Adrenal gland (tissue), 9 donors: ENCODE measurements at regions not wholly inside any gene's neighbourhood (a gene's known extent, or its start where the extent isn't known, plus 50 kb on each side); places are given as distances from the start of the nearest gene placed in this dataset.

ENCODE experiments used
- DNase-seq, 7 donors: peaks; one replicate each; pipeline ENCODE4 v3.0.0-alpha.2; 2019 to 2020
- H3K27ac ChIP-seq, 5 donors: fragments of 200-600 bp; sonication (generic) in 4 of 5; 1 replicate in 3 of 5; 2 replicates in 2 of 5; pipeline versions ENCODE4 v1.5.1 to v1.8.0; 2016 to 2020; ENCODE audit warnings: mild to moderate bottlenecking in 1 of 5
- H3K27me3 ChIP-seq: fragments of 200-600 bp; 2 replicates; pipeline ENCODE4 v1.8.0; 2021
- H3K36me3 ChIP-seq, 2 donors: fragments of 200-600 bp; replicated peaks in 1 of 2; 1 replicate in 1 of 2; 2 replicates in 1 of 2; pipeline versions ENCODE4 v1.5.1 to v1.8.0; 2018 to 2022
- H3K4me1 ChIP-seq, 2 donors: fragments of 200-600 bp; replicated peaks in 1 of 2; 1 replicate in 1 of 2; 2 replicates in 1 of 2; pipeline versions ENCODE4 v1.5.1 to v1.8.0; 2018 to 2021
- H3K4me3 ChIP-seq, 4 donors: fragments of 200-600 bp; sonication (generic) in 3 of 4; one replicate each; pipeline ENCODE4 v1.5.1; 2016 to 2018
- H3K9me3 ChIP-seq, 3 donors: fragments of 200-600 bp; sonication (generic) in 1 of 3; replicated peaks in 1 of 3; 1 replicate in 2 of 3; 2 replicates in 1 of 3; pipeline versions ENCODE4 v1.5.1 to v1.8.0; 2016 to 2021
- POLR2A ChIP-seq, 2 donors: fragments of 450-650 bp; IDR thresholded peaks; one replicate each; pipeline ENCODE4 v1.6.1; 2017; ENCODE audit warnings: antibody characterized with exemption in 2 of 2, mild to moderate bottlenecking in 2 of 2, moderate library complexity in 1 of 2
- WGBS, 4 donors: extraction: QIAGEN DNeasy Blood & Tissue Kit in 2 of 4; methylation state at CpG; one replicate each; pipeline versions ENCODE4 v1.1.5 to v1.1.7; 2013 to 2017; 5-methylcytosine and 5-hydroxymethylcytosine counted together
- intact Hi-C, 2 donors: fragments of 100-400 bp; cut with DNase I; formaldehyde crosslinking; loops; one replicate each; pipeline versions ENCODE4 v1.14.1 to v1.15.0; 2022 to 2023
- TF ChIP-seq, protein P1 (sequence below), 6 experiments: fragments of 450-650 bp in 4 of 6; fragments of 200-600 bp in 2 of 6; sonication (generic) in 1 of 6; IDR thresholded peaks; 1 replicate in 5 of 6; 2 replicates in 1 of 6; pipeline versions ENCODE4 v1.5.1 to v1.8.0; 2016 to 2021; ENCODE audit warnings: antibody characterized with exemption in 6 of 6, mild to moderate bottlenecking in 2 of 6, moderate library complexity in 1 of 6
- donor health status: healthy with polysubstance abuse.
- donor health status: Bipolar disorder and iron deficiency.
- donor health status: DM: yes; HTN: yes; CAD: no.
- donor health status: DM: no; HTN: no; CAD: no.
- donor health status: DM: no; HTN: no; CAD: no.

DNA sequence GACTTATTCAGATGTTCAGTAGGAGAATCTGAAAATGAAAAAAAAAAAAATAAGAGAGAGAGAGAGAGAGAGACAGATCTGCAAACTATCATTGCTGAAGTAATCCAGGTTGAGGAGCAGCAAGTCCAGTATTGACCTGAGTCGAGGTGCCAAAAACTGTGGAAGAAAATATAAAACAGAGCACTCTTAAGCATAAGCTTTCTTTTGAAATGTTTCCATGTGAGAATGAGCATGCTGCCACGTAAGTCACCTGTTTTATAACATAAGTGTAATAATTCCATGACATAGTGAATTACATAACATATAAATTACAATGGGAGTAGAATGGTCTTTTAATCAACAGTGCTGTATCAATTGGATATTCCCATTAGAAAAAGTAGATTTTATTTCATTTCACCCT lies 218.2 kb downstream of the BCHE start:
- no peaks in the 10 kb centered on the region for H3K4me1 ChIP-seq
- H3K27me3 ChIP-seq, result no peaks in the 10 kb centered on the region
- TF ChIP-seq POLR2A (IDR thresholded peaks at IDR 0.05), result no peak
- TF ChIP-seq, protein P1, sequence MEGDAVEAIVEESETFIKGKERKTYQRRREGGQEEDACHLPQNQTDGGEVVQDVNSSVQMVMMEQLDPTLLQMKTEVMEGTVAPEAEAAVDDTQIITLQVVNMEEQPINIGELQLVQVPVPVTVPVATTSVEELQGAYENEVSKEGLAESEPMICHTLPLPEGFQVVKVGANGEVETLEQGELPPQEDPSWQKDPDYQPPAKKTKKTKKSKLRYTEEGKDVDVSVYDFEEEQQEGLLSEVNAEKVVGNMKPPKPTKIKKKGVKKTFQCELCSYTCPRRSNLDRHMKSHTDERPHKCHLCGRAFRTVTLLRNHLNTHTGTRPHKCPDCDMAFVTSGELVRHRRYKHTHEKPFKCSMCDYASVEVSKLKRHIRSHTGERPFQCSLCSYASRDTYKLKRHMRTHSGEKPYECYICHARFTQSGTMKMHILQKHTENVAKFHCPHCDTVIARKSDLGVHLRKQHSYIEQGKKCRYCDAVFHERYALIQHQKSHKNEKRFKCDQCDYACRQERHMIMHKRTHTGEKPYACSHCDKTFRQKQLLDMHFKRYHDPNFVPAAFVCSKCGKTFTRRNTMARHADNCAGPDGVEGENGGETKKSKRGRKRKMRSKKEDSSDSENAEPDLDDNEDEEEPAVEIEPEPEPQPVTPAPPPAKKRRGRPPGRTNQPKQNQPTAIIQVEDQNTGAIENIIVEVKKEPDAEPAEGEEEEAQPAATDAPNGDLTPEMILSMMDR (IDR thresholded peaks at IDR 0.05), result no peak
- intact Hi-C loops, result no loop called here
- WGBS, 4 donors, result 67 to 83% (median 77%) methylated on average over 2 of the region's 2 CpGs
- H3K27ac ChIP-seq, result no peak overlapping the region
- no peak for DNase-seq
- H3K9me3 ChIP-seq, result no peaks in the 10 kb centered on the region
- H3K4me3 ChIP-seq, result no peak overlapping the region
- H3K36me3 ChIP-seq, result no peaks in the 10 kb centered on the region

DNA sequence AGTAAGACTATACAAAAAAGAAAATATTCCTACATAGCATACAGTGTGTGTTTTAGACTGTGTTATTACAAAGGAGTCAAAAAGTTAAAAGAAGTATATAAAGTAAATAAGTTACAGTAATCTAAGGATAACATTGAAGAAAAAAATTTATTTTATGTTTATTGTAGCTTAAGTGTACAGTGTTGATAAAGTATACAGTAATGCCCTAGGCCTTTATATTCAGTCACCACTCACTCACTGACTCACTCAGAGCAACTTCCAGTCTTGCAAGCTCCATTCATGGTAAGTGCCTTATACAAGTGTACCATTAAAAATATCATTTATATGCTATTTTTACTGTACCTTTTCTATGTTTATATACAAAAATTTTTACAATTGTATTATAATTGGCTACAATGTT lies 220.1 kb downstream of the BCHE start:
- no peaks in the 10 kb centered on the region for H3K9me3 ChIP-seq
- H3K36me3 ChIP-seq, result no peaks in the 10 kb centered on the region
- no peak overlapping the region for H3K4me3 ChIP-seq
- no peaks in the 10 kb centered on the region for H3K4me1 ChIP-seq
- no peak for DNase-seq
- TF ChIP-seq, protein P1 (IDR thresholded peaks at IDR 0.05), result no peak
- TF ChIP-seq POLR2A (IDR thresholded peaks at IDR 0.05), result no peak
- H3K27me3 ChIP-seq, result no peaks in the 10 kb centered on the region
- no peak overlapping the region for H3K27ac ChIP-seq
- intact Hi-C loops, result no loop called here

DNA sequence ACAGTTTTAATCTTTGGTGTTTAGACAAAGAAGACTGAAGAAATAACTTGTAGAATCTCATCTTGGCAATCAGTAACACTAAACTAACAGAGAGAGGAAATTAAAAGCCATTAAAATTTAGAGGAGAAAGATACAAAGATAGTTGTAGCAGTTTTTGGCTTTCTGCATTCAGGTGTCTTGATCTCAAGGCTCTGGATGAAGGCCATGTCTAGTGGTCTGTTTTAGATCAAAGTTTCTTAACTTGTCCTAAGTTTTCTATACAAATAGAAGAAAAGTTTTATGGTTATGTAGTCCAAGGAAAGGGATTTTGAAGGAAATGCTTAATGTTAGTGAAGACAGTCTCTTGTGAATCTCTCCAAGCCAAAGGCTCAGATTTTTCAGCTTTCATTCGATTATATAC lies 222.9 kb downstream of the BCHE start:
- TF ChIP-seq, protein P1 (IDR thresholded peaks at IDR 0.05), result no peak
- no peak for TF ChIP-seq POLR2A (IDR thresholded peaks at IDR 0.05)
- H3K9me3 ChIP-seq, result no peaks in the 10 kb centered on the region
- H3K4me1 ChIP-seq, result no peaks in the 10 kb centered on the region
- no peaks in the 10 kb centered on the region for H3K36me3 ChIP-seq
- DNase-seq, result no peak
- H3K27ac ChIP-seq, result no peak overlapping the region
- no peaks in the 10 kb centered on the region for H3K27me3 ChIP-seq
- 77 to 87% (median 86%) methylated on average over 1 of the region's 1 CpG for WGBS, 4 donors
- H3K4me3 ChIP-seq, result no peak overlapping the region
- intact Hi-C loops, result no loop called here

DNA sequence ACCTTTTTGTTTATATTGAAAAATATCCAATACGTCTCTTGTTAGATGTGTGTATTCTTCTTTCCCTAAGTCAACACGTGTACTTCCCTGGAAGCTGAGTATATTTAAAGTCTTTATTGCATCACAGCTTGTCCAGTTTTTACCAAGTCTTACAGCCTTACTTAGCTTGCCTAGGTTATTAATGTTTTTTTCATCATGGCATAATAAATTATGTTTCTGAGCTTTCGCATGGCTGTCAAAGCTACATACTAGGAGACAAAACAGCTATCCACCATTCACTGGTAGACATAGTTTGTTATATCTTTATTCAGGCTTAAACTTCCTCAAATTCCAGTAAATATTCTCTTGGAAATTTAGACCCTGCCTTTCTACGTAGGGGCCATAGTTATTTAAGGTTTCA lies 224.2 kb downstream of the BCHE start:
- H3K4me1 ChIP-seq, result no peaks in the 10 kb centered on the region
- H3K27ac ChIP-seq, result no peak overlapping the region
- no peaks in the 10 kb centered on the region for H3K36me3 ChIP-seq
- H3K27me3 ChIP-seq, result no peaks in the 10 kb centered on the region
- intact Hi-C loops, result no loop called here
- TF ChIP-seq, protein P1 (IDR thresholded peaks at IDR 0.05), result no peak
- TF ChIP-seq POLR2A (IDR thresholded peaks at IDR 0.05), result no peak
- H3K4me3 ChIP-seq, result no peak overlapping the region
- no peaks in the 10 kb centered on the region for H3K9me3 ChIP-seq
- no peak for DNase-seq
- WGBS, 4 donors, result 68 to 81% (median 74%) methylated on average over 4 of the region's 4 CpGs
